DMS 273 (cell line): ENCODE measurements at regions not wholly inside any gene's neighbourhood (a gene's known extent, or its start where the extent isn't known, plus 50 kb on each side); places are given as distances from the start of the nearest gene placed in this dataset.

Experiments
- DNase-seq: peaks from one replicate; lab custom pipeline; 2025; ENCODE audit not compliant: unreplicated experiment; lab: John Stamatoyannopoulos, UW

- peak; percentile 24 for DNase-seq
These were observed 505.1 kb downstream of the INHBA start for GRCh38 chr7:41197769-41198168.

- peak; percentile 68 for DNase-seq
These were observed 509.1 kb downstream of the INHBA start for GRCh38 chr7:41193738-41194282.

- DNase-seq = no peak
These were observed 512.3 kb downstream of the INHBA start for GRCh38 chr7:41190581-41190980.

GRCh38 chr7:41189866-41190265 is 513.0 kb downstream of the INHBA start:
- no peak for DNase-seq

- DNase-seq = no peak
These were observed 514.4 kb downstream of the INHBA start for GRCh38 chr7:41188163-41189130.

GRCh38 chr7:41187322-41187721 is 515.6 kb downstream of the INHBA start:
- no peak for DNase-seq

GRCh38 chr7:41185851-41186250 is 517.0 kb downstream of the INHBA start:
- no peak for DNase-seq

- no peak for DNase-seq
These were observed 519.1 kb downstream of the INHBA start for GRCh38 chr7:41183741-41184140.

GRCh38 chr7:41182782-41183181 is 520.1 kb downstream of the INHBA start:
- peak; percentile 50 for DNase-seq

GRCh38 chr7:41175435-41175834 is 527.5 kb downstream of the INHBA start:
- peak; percentile 16 for DNase-seq

GRCh38 chr7:41174521-41174920 is 528.4 kb downstream of the INHBA start:
- DNase-seq = no peak

GRCh38 chr7:41170466-41170865 is 532.4 kb downstream of the INHBA start:
- DNase-seq = no peak

- DNase-seq = no peak
These were observed 533.6 kb downstream of the INHBA start for GRCh38 chr7:41169317-41169716.

GRCh38 chr7:41167836-41168235 is 535.1 kb downstream of the INHBA start:
- no peak for DNase-seq

GRCh38 chr7:41164440-41164839 is 538.5 kb downstream of the INHBA start:
- no peak for DNase-seq

- no peak for DNase-seq
These were observed 538.9 kb downstream of the INHBA start for GRCh38 chr7:41163991-41164390.

- DNase-seq = no peak
These were observed 540.3 kb downstream of the INHBA start for GRCh38 chr7:41162612-41163011.

GRCh38 chr7:41161041-41161587 is 541.8 kb downstream of the INHBA start:
- no peak for DNase-seq

GRCh38 chr7:41156268-41156667 is 546.6 kb downstream of the INHBA start:
- DNase-seq = no peak

GRCh38 chr7:41153268-41153667 is 549.6 kb downstream of the INHBA start:
- DNase-seq = no peak

- DNase-seq = no peak
These were observed 550.7 kb downstream of the INHBA start for GRCh38 chr7:41152179-41152678.

- no peak for DNase-seq
These were observed 553.3 kb downstream of the INHBA start for GRCh38 chr7:41149576-41149975.
